ENCODE measurements at regions not wholly inside any gene's neighbourhood (a gene's known extent, or its start where the extent isn't known, plus 50 kb on each side); places are given as distances from the start of the nearest gene placed in this dataset.

GRCh38 chr12:92055877-92056276 is 89.8 kb downstream of the BTG1 start:
- ChIA-PET POLR2A (interaction anchor here (1.0 to 1.4 kb wide), 5 partner anchors 13 to 236 kb away, joined by 3 to 4 read pairs (median 3); no protein-coding TSS in a partner anchor), CTCF (interaction anchor here (0.7 kb wide), 1 partner anchor 13 kb away, joined by 3 read pairs; no protein-coding TSS in a partner anchor)
- Mint-ChIP-seq H3K4me3 (ENCODE audit: unreplicated experiment) (no peak overlapping the region), H3K4me1 (ENCODE audit: insufficient read depth, unreplicated experiment) (peaks cover 15% of the 10 kb centered on the region), H3K27ac (ENCODE audit: low read depth, unreplicated experiment) (peak overlapping the region; percentile 60), H3K36me3 (ENCODE audit: insufficient read depth, unreplicated experiment) (peaks cover 6% of the 10 kb centered on the region), H3K9me3 (ENCODE audit: unreplicated experiment) (peaks cover 8% of the 10 kb centered on the region), H3K27me3 (ENCODE audit: insufficient read depth, unreplicated experiment) (no peaks in the 10 kb centered on the region)
- TF ChIP-seq CTCF (IDR thresholded peaks at IDR 0.05; ENCODE audit: unreplicated experiment): no peak
- DNase-seq (ENCODE audit: unreplicated experiment): peak; percentile 69
- intact Hi-C loops (cut with micrococcal nuclease): no loop called here
- BruUV-seq (replicated peaks): no TSS peak

GRCh38 chr12:92051441-92051840 is 94.2 kb downstream of the BTG1 start:
- DNase-seq (ENCODE audit: unreplicated experiment): no peak
- no TSS peak for BruUV-seq (replicated peaks)
- ChIA-PET CTCF (no interaction called here), POLR2A (interaction anchor here (0.7 to 2.1 kb wide), 7 partner anchors 9 to 233 kb away, joined by 3 to 7 read pairs (median 3); no protein-coding TSS in a partner anchor)
- no peak overlapping the region for H3K4me3 Mint-ChIP-seq (ENCODE audit: unreplicated experiment)
- H3K9me3 Mint-ChIP-seq (ENCODE audit: unreplicated experiment): peaks cover 8% of the 10 kb centered on the region
- H3K36me3 Mint-ChIP-seq (ENCODE audit: insufficient read depth, unreplicated experiment): no peaks in the 10 kb centered on the region
- no peaks in the 10 kb centered on the region for H3K27me3 Mint-ChIP-seq (ENCODE audit: insufficient read depth, unreplicated experiment)
- intact Hi-C loops (cut with micrococcal nuclease): no loop called here
- TF ChIP-seq CTCF (IDR thresholded peaks at IDR 0.05; ENCODE audit: unreplicated experiment): no peak
- H3K27ac Mint-ChIP-seq (ENCODE audit: low read depth, unreplicated experiment): peak overlapping the region; percentile 28
- H3K4me1 Mint-ChIP-seq (ENCODE audit: insufficient read depth, unreplicated experiment): peaks cover 15% of the 10 kb centered on the region

- intact Hi-C loops (cut with micrococcal nuclease): no loop called here
- H3K27me3 Mint-ChIP-seq (ENCODE audit: insufficient read depth, unreplicated experiment): no peaks in the 10 kb centered on the region
- peaks cover 8% of the 10 kb centered on the region for H3K9me3 Mint-ChIP-seq (ENCODE audit: unreplicated experiment)
- no TSS peak for BruUV-seq (replicated peaks)
- no peak for DNase-seq (ENCODE audit: unreplicated experiment)
- H3K4me1 Mint-ChIP-seq (ENCODE audit: insufficient read depth, unreplicated experiment): peaks cover 10% of the 10 kb centered on the region
- no peak for TF ChIP-seq CTCF (IDR thresholded peaks at IDR 0.05; ENCODE audit: unreplicated experiment)
- POLR2A ChIA-PET: interaction anchor here (0.8 to 1.6 kb wide), 3 partner anchors 21 to 87 kb away, joined by 3 to 6 read pairs (median 5); no protein-coding TSS in a partner anchor
- CTCF ChIA-PET: interaction anchor here (1.1 kb wide), 1 partner anchor 8 kb away, joined by 5 read pairs; no protein-coding TSS in a partner anchor
- H3K4me3 Mint-ChIP-seq (ENCODE audit: unreplicated experiment): no peak overlapping the region
- no peaks in the 10 kb centered on the region for H3K36me3 Mint-ChIP-seq (ENCODE audit: insufficient read depth, unreplicated experiment)
- H3K27ac Mint-ChIP-seq (ENCODE audit: low read depth, unreplicated experiment): no peak overlapping the region
Measured at GRCh38 chr12:92049403-92049802, 96.2 kb downstream of the BTG1 start.

GRCh38 chr12:92047393-92047826 is 98.2 kb downstream of the BTG1 start:
- ChIA-PET CTCF (interaction anchor here (0.7 to 0.9 kb wide), 2 partner anchors 188 to 457 kb away, joined by 3 to 4 read pairs; no protein-coding TSS in a partner anchor), POLR2A (interaction anchor here (0.9 kb wide), 1 partner anchor 94 kb away, joined by 3 read pairs; no protein-coding TSS in a partner anchor)
- Mint-ChIP-seq H3K36me3 (ENCODE audit: insufficient read depth, unreplicated experiment) (no peaks in the 10 kb centered on the region), H3K4me1 (ENCODE audit: insufficient read depth, unreplicated experiment) (peaks cover 19% of the 10 kb centered on the region), H3K27ac (ENCODE audit: low read depth, unreplicated experiment) (no peak overlapping the region), H3K27me3 (ENCODE audit: insufficient read depth, unreplicated experiment) (no peaks in the 10 kb centered on the region), H3K4me3 (ENCODE audit: unreplicated experiment) (no peak overlapping the region), H3K9me3 (ENCODE audit: unreplicated experiment) (no peaks in the 10 kb centered on the region)
- intact Hi-C loops (cut with micrococcal nuclease): no loop called here
- no TSS peak for BruUV-seq (replicated peaks)
- TF ChIP-seq CTCF (IDR thresholded peaks at IDR 0.05; ENCODE audit: unreplicated experiment): no peak
- DNase-seq (ENCODE audit: unreplicated experiment): no peak

All from MCF 10A (cell line).